ENCODE measurements at regions not wholly inside any gene's neighbourhood (a gene's known extent, or its start where the extent isn't known, plus 50 kb on each side); places are given as distances from the start of the nearest gene placed in this dataset.
A peak's percentile ranks its signal among the peaks of the same experiment; 100 is the strongest.

GRCh38 chr16:51407921-51408320, 256.9 kb upstream of the SALL1 start:
- H3K4me3 ChIP-seq (ENCODE audit: low read depth, low read length), result peak overlapping the region; percentile 4; the same call in 1 of the 2 replicates
- no peaks in the 10 kb centered on the region for H3K36me3 ChIP-seq (ENCODE audit: insufficient read depth, low read length)
- no peak overlapping the region for H2AFZ ChIP-seq (ENCODE audit: low read length, unreplicated experiment)
- no peaks in the 10 kb centered on the region for H3K27me3 ChIP-seq (ENCODE audit: insufficient read depth, low read length)
- peak overlapping the region; percentile 95 for H3K27ac ChIP-seq (ENCODE audit: low read depth, low read length)
- no peaks in the 10 kb centered on the region for H3K79me2 ChIP-seq (ENCODE audit: control insufficient read depth, insufficient read depth, low read length, unreplicated experiment)
- H3K4me1 ChIP-seq (ENCODE audit: control insufficient read depth, insufficient read depth, low read length, unreplicated experiment), result peaks cover 49% of the 10 kb centered on the region

GRCh38 chr16:51407199-51407598, 256.1 kb upstream of the SALL1 start:
- Histone ChIP-seq H3K27me3 (ENCODE audit: insufficient read depth, low read length) (no peaks in the 10 kb centered on the region), H3K27ac (ENCODE audit: low read depth, low read length) (peak overlapping the region; percentile 95), H2AFZ (ENCODE audit: low read length, unreplicated experiment) (no peak overlapping the region), H3K79me2 (ENCODE audit: control insufficient read depth, insufficient read depth, low read length, unreplicated experiment) (no peaks in the 10 kb centered on the region), H3K4me1 (ENCODE audit: control insufficient read depth, insufficient read depth, low read length, unreplicated experiment) (peaks cover 56% of the 10 kb centered on the region), H3K4me3 (ENCODE audit: low read depth, low read length) (no peak overlapping the region), H3K36me3 (ENCODE audit: insufficient read depth, low read length) (no peaks in the 10 kb centered on the region)

GRCh38 chr16:51405361-51405760, 254.3 kb upstream of the SALL1 start:
- Histone ChIP-seq H3K4me1 (ENCODE audit: control insufficient read depth, insufficient read depth, low read length, unreplicated experiment) (peaks cover 60% of the 10 kb centered on the region), H3K79me2 (ENCODE audit: control insufficient read depth, insufficient read depth, low read length, unreplicated experiment) (no peaks in the 10 kb centered on the region), H3K4me3 (ENCODE audit: low read depth, low read length) (no peak overlapping the region), H3K27ac (ENCODE audit: low read depth, low read length) (peak overlapping the region; percentile 63), H3K36me3 (ENCODE audit: insufficient read depth, low read length) (no peaks in the 10 kb centered on the region), H3K27me3 (ENCODE audit: insufficient read depth, low read length) (no peaks in the 10 kb centered on the region), H2AFZ (ENCODE audit: low read length, unreplicated experiment) (peak overlapping the region; percentile 24)

GRCh38 chr16:51404386-51404785, 253.3 kb upstream of the SALL1 start:
- H3K4me1 ChIP-seq (ENCODE audit: control insufficient read depth, insufficient read depth, low read length, unreplicated experiment), result peaks cover 51% of the 10 kb centered on the region
- H2AFZ ChIP-seq (ENCODE audit: low read length, unreplicated experiment), result no peak overlapping the region
- H3K27ac ChIP-seq (ENCODE audit: low read depth, low read length), result peak overlapping the region; percentile 63
- H3K4me3 ChIP-seq (ENCODE audit: low read depth, low read length), result no peak overlapping the region
- no peaks in the 10 kb centered on the region for H3K36me3 ChIP-seq (ENCODE audit: insufficient read depth, low read length)
- H3K27me3 ChIP-seq (ENCODE audit: insufficient read depth, low read length), result no peaks in the 10 kb centered on the region
- H3K79me2 ChIP-seq (ENCODE audit: control insufficient read depth, insufficient read depth, low read length, unreplicated experiment), result no peaks in the 10 kb centered on the region

- H3K27me3 ChIP-seq (ENCODE audit: insufficient read depth, low read length), result no peaks in the 10 kb centered on the region
- H3K36me3 ChIP-seq (ENCODE audit: insufficient read depth, low read length), result no peaks in the 10 kb centered on the region
- peak overlapping the region; percentile 84 for H3K27ac ChIP-seq (ENCODE audit: low read depth, low read length)
- no peak overlapping the region for H2AFZ ChIP-seq (ENCODE audit: low read length, unreplicated experiment)
- H3K4me1 ChIP-seq (ENCODE audit: control insufficient read depth, insufficient read depth, low read length, unreplicated experiment), result peaks cover 37% of the 10 kb centered on the region
- H3K79me2 ChIP-seq (ENCODE audit: control insufficient read depth, insufficient read depth, low read length, unreplicated experiment), result no peaks in the 10 kb centered on the region
- H3K4me3 ChIP-seq (ENCODE audit: low read depth, low read length), result no peak overlapping the region
Observed at GRCh38 chr16:51402785-51403184, 251.7 kb upstream of the SALL1 start.

- H3K36me3 ChIP-seq (ENCODE audit: insufficient read depth, low read length), result no peaks in the 10 kb centered on the region
- H3K4me3 ChIP-seq (ENCODE audit: low read depth, low read length), result no peak overlapping the region
- H3K79me2 ChIP-seq (ENCODE audit: control insufficient read depth, insufficient read depth, low read length, unreplicated experiment), result no peaks in the 10 kb centered on the region
- H2AFZ ChIP-seq (ENCODE audit: low read length, unreplicated experiment), result no peak overlapping the region
- peaks cover 32% of the 10 kb centered on the region for H3K4me1 ChIP-seq (ENCODE audit: control insufficient read depth, insufficient read depth, low read length, unreplicated experiment)
- H3K27ac ChIP-seq (ENCODE audit: low read depth, low read length), result peak overlapping the region; percentile 84
- H3K27me3 ChIP-seq (ENCODE audit: insufficient read depth, low read length), result no peaks in the 10 kb centered on the region
Observed at GRCh38 chr16:51402298-51402697, 251.2 kb upstream of the SALL1 start.

GRCh38 chr16:51401673-51402072, 250.6 kb upstream of the SALL1 start:
- Histone ChIP-seq H3K36me3 (ENCODE audit: insufficient read depth, low read length) (no peaks in the 10 kb centered on the region), H3K27me3 (ENCODE audit: insufficient read depth, low read length) (no peaks in the 10 kb centered on the region), H3K27ac (ENCODE audit: low read depth, low read length) (no peak overlapping the region), H3K4me3 (ENCODE audit: low read depth, low read length) (no peak overlapping the region), H3K4me1 (ENCODE audit: control insufficient read depth, insufficient read depth, low read length, unreplicated experiment) (peaks cover 28% of the 10 kb centered on the region), H3K79me2 (ENCODE audit: control insufficient read depth, insufficient read depth, low read length, unreplicated experiment) (no peaks in the 10 kb centered on the region), H2AFZ (ENCODE audit: low read length, unreplicated experiment) (no peak overlapping the region)

GRCh38 chr16:51399908-51400670, 249.0 kb upstream of the SALL1 start:
- H3K27ac ChIP-seq (ENCODE audit: low read depth, low read length), result no peak overlapping the region
- no peak overlapping the region for H2AFZ ChIP-seq (ENCODE audit: low read length, unreplicated experiment)
- H3K79me2 ChIP-seq (ENCODE audit: control insufficient read depth, insufficient read depth, low read length, unreplicated experiment), result no peaks in the 10 kb centered on the region
- H3K4me1 ChIP-seq (ENCODE audit: control insufficient read depth, insufficient read depth, low read length, unreplicated experiment), result peaks cover 26% of the 10 kb centered on the region
- H3K4me3 ChIP-seq (ENCODE audit: low read depth, low read length), result no peak overlapping the region
- H3K36me3 ChIP-seq (ENCODE audit: insufficient read depth, low read length), result no peaks in the 10 kb centered on the region
- no peaks in the 10 kb centered on the region for H3K27me3 ChIP-seq (ENCODE audit: insufficient read depth, low read length)

GRCh38 chr16:51394421-51394820, 243.4 kb upstream of the SALL1 start:
- H3K27ac ChIP-seq (ENCODE audit: low read depth, low read length), result no peak overlapping the region; the same call in 1 of the 2 replicates
- H3K79me2 ChIP-seq (ENCODE audit: control insufficient read depth, insufficient read depth, low read length, unreplicated experiment), result no peaks in the 10 kb centered on the region
- no peak overlapping the region for H3K4me3 ChIP-seq (ENCODE audit: low read depth, low read length)
- H3K27me3 ChIP-seq (ENCODE audit: insufficient read depth, low read length), result no peaks in the 10 kb centered on the region
- peaks cover 26% of the 10 kb centered on the region for H3K4me1 ChIP-seq (ENCODE audit: control insufficient read depth, insufficient read depth, low read length, unreplicated experiment)
- H3K36me3 ChIP-seq (ENCODE audit: insufficient read depth, low read length), result no peaks in the 10 kb centered on the region
- no peak overlapping the region for H2AFZ ChIP-seq (ENCODE audit: low read length, unreplicated experiment)

- peak overlapping the region; percentile 31; the same call in 1 of the 2 replicates for H3K4me3 ChIP-seq (ENCODE audit: low read depth, low read length)
- no peaks in the 10 kb centered on the region for H3K36me3 ChIP-seq (ENCODE audit: insufficient read depth, low read length)
- H3K79me2 ChIP-seq (ENCODE audit: control insufficient read depth, insufficient read depth, low read length, unreplicated experiment), result no peaks in the 10 kb centered on the region
- H3K27ac ChIP-seq (ENCODE audit: low read depth, low read length), result peak overlapping the region; percentile 97
- H3K27me3 ChIP-seq (ENCODE audit: insufficient read depth, low read length), result no peaks in the 10 kb centered on the region
- peak overlapping the region; percentile 18 for H2AFZ ChIP-seq (ENCODE audit: low read length, unreplicated experiment)
- peaks cover 26% of the 10 kb centered on the region for H3K4me1 ChIP-seq (ENCODE audit: control insufficient read depth, insufficient read depth, low read length, unreplicated experiment)
Observed at GRCh38 chr16:51393381-51394005, 242.4 kb upstream of the SALL1 start.
